AG04450 (cell line): ENCODE measurements at regions not wholly inside any gene's neighbourhood (a gene's known extent, or its start where the extent isn't known, plus 50 kb on each side); places are given as distances from the start of the nearest gene placed in this dataset.
"Not testable (repeated sequence)": the region's sequence is repeated elsewhere in the genome, so short reads cannot be mapped to it uniquely, and the experiment has no call there.

Experiments used
- CTCF ChIA-PET: fragments of 300-600, 350-600 bp; formaldehyde crosslinking; extraction: SDS; loops from one replicate; lab custom pipeline; 2022; ENCODE audit warnings: antibody characterized with exemption, inconsistent platforms; lab: Charles Lee
- POLR2A ChIA-PET: fragments of 350-600 bp; formaldehyde crosslinking; extraction: SDS; loops from one replicate; lab custom pipeline; 2021; ENCODE audit warnings: antibody characterized with exemption, inconsistent platforms; lab: Yijun Ruan, JAX
- DNase-seq: peaks from one replicate; pipeline ENCODE4 v3.0.0-alpha.2; 2011; ENCODE audit warnings: low read depth, low spot score
- H3K27ac ChIP-seq: one replicate; pipeline ENCODE4 v1.5.1; 2012; ENCODE audit warnings: low read depth, low read length, control low read depth
- H3K27me3 ChIP-seq: one replicate; pipeline ENCODE4 v1.6.0; 2012; ENCODE audit warnings: low read length; ENCODE audit not compliant: control insufficient read depth, insufficient read depth
- H3K4me3 ChIP-seq: 2 replicates; pipeline ENCODE4 v1.5.1; 2011; ENCODE audit warnings: mild to moderate bottlenecking, low read depth, low read length, control low read depth
- H3K9me3 ChIP-seq: 2 replicates; pipeline ENCODE4 v1.5.1; 2012; ENCODE audit warnings: low read length; ENCODE audit not compliant: control insufficient read depth, insufficient read depth
- CTCF ChIP-seq: IDR thresholded peaks from 2 replicates; pipeline ENCODE4 v1.5.1; 2011; ENCODE audit warnings: low read depth, low read length, control low read depth, inconsistent platforms

- no peak overlapping the region for H3K27ac ChIP-seq
- DNase-seq: no peak
- ChIA-PET POLR2A (no interaction called here), CTCF (no interaction called here)
- H3K27me3 ChIP-seq: no peaks in the 10 kb centered on the region
- no peak overlapping the region for H3K4me3 ChIP-seq
- H3K9me3 ChIP-seq: no peaks in the 10 kb centered on the region
- no peak for TF ChIP-seq CTCF
Measured at GRCh38 chr1:112111734-112112133, 122.3 kb upstream of the KCND3 start.

- CTCF ChIA-PET: no interaction called here
- DNase-seq: no peak
- POLR2A ChIA-PET: no interaction called here
- Histone ChIP-seq H3K27me3 (no peaks in the 10 kb centered on the region), H3K9me3 (no peaks in the 10 kb centered on the region), H3K4me3 (no peak overlapping the region), H3K27ac (no peak overlapping the region)
- TF ChIP-seq CTCF: no peak
Measured at GRCh38 chr1:112114540-112114939, 125.1 kb upstream of the KCND3 start.

GRCh38 chr1:112126598-112126997, 137.1 kb upstream of the KCND3 start:
- DNase-seq: no peak
- ChIA-PET POLR2A (no interaction called here), CTCF (no interaction called here)
- Histone ChIP-seq H3K4me3 (no peak overlapping the region), H3K27ac (no peak overlapping the region), H3K27me3 (no peaks in the 10 kb centered on the region), H3K9me3 (no peaks in the 10 kb centered on the region)
- TF ChIP-seq CTCF: no peak

- not testable (repeated sequence) for DNase-seq, H3K27me3 ChIP-seq
Measured at GRCh38 chr1:112127606-112128005, 138.1 kb upstream of the KCND3 start.

GRCh38 chr1:112133487-112133886, 144.0 kb upstream of the KCND3 start:
- H3K27ac ChIP-seq: no peak overlapping the region
- no peak overlapping the region for H3K4me3 ChIP-seq
- CTCF ChIA-PET: no interaction called here
- no peaks in the 10 kb centered on the region for H3K27me3 ChIP-seq
- no peak for DNase-seq
- POLR2A ChIA-PET: no interaction called here
- H3K9me3 ChIP-seq: no peaks in the 10 kb centered on the region
- TF ChIP-seq CTCF: no peak

More at GRCh38 chr1:112127606-112128005, 138.1 kb upstream of the KCND3 start:
- H3K27ac ChIP-seq, POLR2A ChIA-PET, CTCF ChIA-PET, H3K9me3 ChIP-seq, H3K4me3 ChIP-seq: not testable (repeated sequence)

- POLR2A ChIA-PET: no interaction called here
Measured at GRCh38 chr1:112140743-112141142, 151.3 kb upstream of the KCND3 start.

More at GRCh38 chr1:112140743-112141142, 151.3 kb upstream of the KCND3 start:
- CTCF ChIA-PET: no interaction called here
- no peak for TF ChIP-seq CTCF
- Histone ChIP-seq H3K27me3 (no peaks in the 10 kb centered on the region), H3K4me3 (no peak overlapping the region), H3K9me3 (no peaks in the 10 kb centered on the region), H3K27ac (no peak overlapping the region)
- DNase-seq: no peak
